ENCODE measurements at regions not wholly inside any gene's neighbourhood (a gene's known extent, or its start where the extent isn't known, plus 50 kb on each side); places are given as distances from the start of the nearest gene placed in this dataset.
"Not testable (repeated sequence)": the region's sequence is repeated elsewhere in the genome, so short reads cannot be mapped to it uniquely, and the experiment has no call there.

DNA sequence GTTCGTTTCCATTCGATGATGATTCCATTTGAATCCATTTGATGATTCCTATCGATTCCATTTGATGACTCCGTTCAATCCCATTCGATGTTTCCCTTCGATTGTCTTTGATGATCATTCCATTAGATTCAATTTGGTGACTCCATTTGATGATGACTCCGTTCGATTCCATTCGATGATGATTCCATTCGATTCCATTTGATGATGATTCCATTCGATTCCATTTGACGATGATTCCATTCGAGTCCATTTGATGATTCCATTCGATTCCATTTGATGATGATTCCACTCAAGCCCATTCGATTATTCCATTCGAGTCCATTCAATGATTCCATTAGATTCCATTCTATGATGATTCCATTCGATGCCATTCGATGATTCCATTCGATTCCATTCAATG is 2730.6 kb downstream of the RPIA start:
- DNase-seq (ENCODE audit: low spot score), result not testable (repeated sequence)

DNA sequence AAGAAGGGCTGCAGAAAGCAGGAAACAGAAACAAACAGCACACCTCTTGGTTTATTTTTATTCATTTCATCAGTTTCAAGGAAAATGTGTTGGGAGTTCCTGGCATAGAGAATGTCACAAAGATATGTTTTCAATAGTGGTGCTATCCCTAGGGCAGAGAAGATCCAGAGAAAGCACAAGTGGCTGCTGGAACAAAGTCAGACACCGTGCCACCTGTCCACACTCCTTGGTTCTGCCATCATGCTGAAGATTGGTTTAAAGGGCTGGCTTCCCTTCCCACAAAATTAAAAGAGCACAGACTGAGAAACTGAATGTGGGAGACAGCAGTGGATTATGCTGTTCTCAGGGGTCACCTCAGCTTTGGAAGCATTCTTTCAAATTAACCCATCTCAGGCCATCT is 2735.7 kb downstream of the RPIA start:
- DNase-seq (ENCODE audit: low spot score), result not testable (repeated sequence)

DNA sequence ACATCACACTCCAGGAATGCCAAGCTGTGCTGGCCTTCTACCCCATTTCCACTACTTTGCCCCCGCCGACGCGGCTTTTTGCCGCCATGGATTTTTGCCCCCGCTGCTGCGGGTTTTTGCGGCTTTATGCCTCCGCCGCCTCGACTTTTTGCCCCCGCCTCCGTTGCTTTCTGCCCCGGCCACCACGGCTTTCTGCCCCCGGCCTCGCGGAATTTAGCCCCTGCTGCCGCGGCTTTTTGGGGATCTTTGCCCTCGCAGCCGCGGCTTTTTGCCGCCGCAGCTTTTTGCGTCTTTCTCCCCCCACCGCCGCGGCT is 2750.4 kb downstream of the RPIA start:
- DNase-seq (ENCODE audit: low spot score), result not testable (repeated sequence)

GRCh38 chr2:91442246-91442905 is 2750.9 kb downstream of the RPIA start:
- TF ChIP-seq, protein P1, sequence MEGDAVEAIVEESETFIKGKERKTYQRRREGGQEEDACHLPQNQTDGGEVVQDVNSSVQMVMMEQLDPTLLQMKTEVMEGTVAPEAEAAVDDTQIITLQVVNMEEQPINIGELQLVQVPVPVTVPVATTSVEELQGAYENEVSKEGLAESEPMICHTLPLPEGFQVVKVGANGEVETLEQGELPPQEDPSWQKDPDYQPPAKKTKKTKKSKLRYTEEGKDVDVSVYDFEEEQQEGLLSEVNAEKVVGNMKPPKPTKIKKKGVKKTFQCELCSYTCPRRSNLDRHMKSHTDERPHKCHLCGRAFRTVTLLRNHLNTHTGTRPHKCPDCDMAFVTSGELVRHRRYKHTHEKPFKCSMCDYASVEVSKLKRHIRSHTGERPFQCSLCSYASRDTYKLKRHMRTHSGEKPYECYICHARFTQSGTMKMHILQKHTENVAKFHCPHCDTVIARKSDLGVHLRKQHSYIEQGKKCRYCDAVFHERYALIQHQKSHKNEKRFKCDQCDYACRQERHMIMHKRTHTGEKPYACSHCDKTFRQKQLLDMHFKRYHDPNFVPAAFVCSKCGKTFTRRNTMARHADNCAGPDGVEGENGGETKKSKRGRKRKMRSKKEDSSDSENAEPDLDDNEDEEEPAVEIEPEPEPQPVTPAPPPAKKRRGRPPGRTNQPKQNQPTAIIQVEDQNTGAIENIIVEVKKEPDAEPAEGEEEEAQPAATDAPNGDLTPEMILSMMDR (IDR thresholded peaks at IDR 0.05; ENCODE audit: extremely low read depth, missing control alignments), result no peak
- DNase-seq (ENCODE audit: low spot score), result peak; percentile 38

DNA sequence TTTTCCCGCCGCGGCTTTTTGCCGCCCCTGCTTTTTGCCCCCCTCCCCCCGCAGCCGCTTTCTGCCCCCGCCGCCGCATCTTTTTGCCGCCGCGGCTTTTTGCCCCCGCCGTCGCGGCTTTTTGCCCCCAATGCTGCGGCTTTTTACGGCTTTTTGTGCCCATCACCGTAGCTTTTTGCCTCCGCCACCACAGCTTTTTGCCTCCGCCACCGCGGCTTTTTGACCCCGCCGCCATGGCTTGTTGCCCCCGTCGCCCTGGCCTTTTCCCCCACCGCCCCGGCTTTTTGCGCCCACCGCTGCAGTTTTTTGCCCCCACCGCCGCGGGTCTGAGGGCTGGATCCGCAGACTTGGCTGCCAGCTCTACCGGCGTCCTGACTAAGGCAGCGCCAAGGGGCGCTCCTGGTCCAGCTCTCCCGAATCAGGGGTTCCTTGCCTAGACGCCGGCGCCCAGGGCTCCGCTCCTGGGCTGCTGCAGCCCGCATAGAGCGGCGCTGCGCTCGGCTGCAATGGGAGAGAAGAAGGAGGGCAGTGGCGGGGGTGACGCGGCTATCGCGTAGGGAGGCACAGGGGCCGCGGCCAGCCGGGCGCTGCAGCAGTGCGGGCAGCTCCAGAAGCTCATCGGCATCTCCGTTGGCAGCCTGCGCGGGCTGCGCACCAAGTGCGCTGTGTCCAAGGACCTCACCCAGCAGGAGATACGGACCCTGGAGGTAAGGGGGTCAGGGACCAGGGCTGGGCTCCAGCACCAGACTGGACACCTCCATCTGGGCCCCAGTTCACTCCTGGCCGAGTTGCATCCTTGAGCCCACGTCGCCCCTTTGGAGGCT is 2751.6 kb downstream of the RPIA start:
- DNase-seq (ENCODE audit: low spot score), result peak; percentile 1

GRCh38 chr2:91443730-91444115 is 2752.2 kb downstream of the RPIA start:
- not testable (repeated sequence) for DNase-seq (ENCODE audit: low spot score)

DNA sequence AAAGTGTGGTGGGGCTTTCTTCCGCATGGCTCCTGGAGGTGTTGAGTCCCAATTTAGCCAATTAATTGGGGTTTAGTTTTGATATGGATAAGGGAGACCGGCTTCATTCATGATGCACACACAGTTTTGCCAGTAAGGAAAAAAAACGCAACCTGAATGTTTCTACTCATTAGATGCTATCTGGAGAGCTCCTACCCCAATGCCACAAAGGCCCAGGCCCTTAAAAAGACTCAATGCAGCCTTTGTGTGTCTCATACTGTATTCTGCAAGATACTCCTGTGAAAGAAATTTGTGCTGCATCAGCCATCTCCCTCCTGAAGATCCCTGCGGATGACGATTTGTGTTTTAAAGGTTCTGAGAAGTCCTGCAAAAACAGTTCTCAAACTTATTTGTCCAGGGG is 2754.2 kb downstream of the RPIA start:
- not testable (repeated sequence) for DNase-seq (ENCODE audit: low spot score)

GRCh38 chr2:91446489-91446888 is 2755.0 kb downstream of the RPIA start:
- not testable (repeated sequence) for DNase-seq (ENCODE audit: low spot score)

- DNase-seq (ENCODE audit: low spot score), result not testable (repeated sequence)
Measured at GRCh38 chr2:91446915-91447314, 2755.4 kb downstream of the RPIA start.

GRCh38 chr2:91447508-91447907 is 2756.0 kb downstream of the RPIA start:
- DNase-seq (ENCODE audit: low spot score), result not testable (repeated sequence)

- not testable (repeated sequence) for DNase-seq (ENCODE audit: low spot score)
Measured at GRCh38 chr2:91462292-91462691, 2770.8 kb downstream of the RPIA start.

GRCh38 chr2:91463007-91463406 is 2771.5 kb downstream of the RPIA start:
- DNase-seq (ENCODE audit: low spot score), result not testable (repeated sequence)

- not testable (repeated sequence) for DNase-seq (ENCODE audit: low spot score)
Measured at GRCh38 chr2:91466780-91467363, 2775.4 kb downstream of the RPIA start.

DNA sequence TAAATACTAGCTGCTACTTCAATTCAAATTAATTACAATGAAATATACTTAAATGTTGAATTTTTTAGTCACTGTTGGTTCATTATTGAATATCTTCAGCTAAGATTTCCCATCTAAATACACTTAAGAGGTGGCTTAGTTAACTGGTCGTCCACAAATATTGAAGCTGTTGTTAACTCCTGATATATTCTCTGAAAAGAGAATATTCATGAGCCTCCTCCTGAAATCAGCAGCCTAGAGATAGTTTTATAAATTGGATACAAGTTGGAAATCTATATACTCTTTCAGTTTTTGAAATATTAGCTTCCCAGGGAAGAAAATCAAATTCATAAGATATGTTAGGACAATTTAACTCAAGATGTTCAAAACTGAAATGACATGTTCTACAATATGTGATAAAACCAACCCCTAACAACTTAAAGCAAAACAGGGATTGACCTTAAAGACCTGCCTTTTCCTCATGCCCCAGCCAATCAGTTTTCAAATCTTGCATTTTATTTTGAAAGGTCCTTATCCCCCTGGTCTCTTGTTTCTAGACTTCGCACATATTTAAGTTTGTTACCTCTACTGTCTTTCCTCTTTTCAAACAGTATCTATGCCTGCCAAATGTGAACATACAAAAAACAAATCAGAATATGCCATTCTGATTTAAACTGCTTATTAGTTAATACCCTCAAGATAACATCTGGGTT is 2784.9 kb downstream of the RPIA start:
- DNase-seq (ENCODE audit: low spot score), result not testable (repeated sequence)

GRCh38 chr2:91476936-91477246 is 2785.4 kb downstream of the RPIA start:
- DNase-seq (ENCODE audit: low spot score), result not testable (repeated sequence)

DNA sequence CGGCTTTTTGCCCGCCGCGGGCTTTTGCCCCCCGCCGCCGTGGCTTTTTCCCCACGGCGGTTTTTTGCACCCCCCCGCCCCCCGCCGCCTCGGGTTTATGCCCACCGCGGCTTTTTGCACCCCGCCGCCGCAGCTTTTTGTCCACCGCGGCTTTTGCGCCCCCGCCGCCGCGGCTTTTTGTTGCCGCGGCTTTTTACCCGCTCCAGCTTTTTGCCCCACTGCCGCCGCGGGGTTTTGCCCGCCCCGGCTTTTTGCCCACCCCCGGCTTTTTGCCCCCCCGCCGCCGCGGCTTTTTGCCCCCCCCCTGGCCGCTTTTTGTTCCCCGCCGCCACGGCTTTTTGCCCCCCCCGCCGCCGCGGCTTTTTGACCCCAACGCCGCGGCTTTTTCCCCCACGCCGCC is 2785.8 kb downstream of the RPIA start:
- DNase-seq (ENCODE audit: low spot score), result not testable (repeated sequence)
